Osteoblast (primary cell): ENCODE measurements at regions not wholly inside any gene's neighbourhood (a gene's known extent, or its start where the extent isn't known, plus 50 kb on each side); places are given as distances from the start of the nearest gene placed in this dataset.

Source experiments
- DNase-seq: peaks from one replicate; pipeline ENCODE4 v3.0.0; 2011; ENCODE audit warnings: low spot score, mixed read lengths; ENCODE audit not compliant: insufficient read length; ENCODE audit errors: missing footprints
- H2AFZ ChIP-seq: 2 replicates; pipeline ENCODE4 v1.6.0; 2011; ENCODE audit warnings: mild to moderate bottlenecking, low read length
- H3K27ac ChIP-seq: 2 replicates; pipeline ENCODE4 v1.5.1; 2011; ENCODE audit warnings: mild to moderate bottlenecking, low read depth, low read length, moderate library complexity
- H3K27me3 ChIP-seq: 2 replicates; pipeline ENCODE4 v1.6.0; 2012; ENCODE audit warnings: mild to moderate bottlenecking, control low read depth, inconsistent platforms, low read length, moderate library complexity; ENCODE audit not compliant: insufficient read depth
- H3K36me3 ChIP-seq: 2 replicates; pipeline ENCODE4 v1.5.1; 2011; ENCODE audit warnings: mild to moderate bottlenecking, low read length, control low read depth, moderate library complexity; ENCODE audit not compliant: insufficient read depth
- H3K4me1 ChIP-seq: 2 replicates; pipeline ENCODE4 v1.5.1; 2011; ENCODE audit warnings: mild to moderate bottlenecking, low read length, control low read depth, moderate library complexity; ENCODE audit not compliant: insufficient read depth
- H3K4me2 ChIP-seq: 2 replicates; pipeline ENCODE4 v1.6.0; 2011; ENCODE audit warnings: mild to moderate bottlenecking, low read length; ENCODE audit not compliant: insufficient read depth
- H3K4me3 ChIP-seq: fragments of 200-600 bp; sonication (generic); 3 replicates; pipeline ENCODE4 v1.5.1; 2012; ENCODE audit warnings: mild to moderate bottlenecking, low read length, inconsistent platforms; ENCODE audit not compliant: insufficient read depth
- H3K79me2 ChIP-seq: 2 replicates; pipeline ENCODE4 v1.6.0; 2012; ENCODE audit warnings: mild to moderate bottlenecking, low read length, control low read depth, inconsistent platforms; ENCODE audit not compliant: insufficient read depth
- H3K9me3 ChIP-seq: 2 replicates; pipeline ENCODE4 v1.5.1; 2011; ENCODE audit warnings: low read depth, low read length, control low read depth
- H4K20me1 ChIP-seq: 2 replicates; pipeline ENCODE4 v1.6.0; 2012; ENCODE audit warnings: mild to moderate bottlenecking, low read length, control low read depth; ENCODE audit not compliant: insufficient read depth
- CTCF ChIP-seq: IDR thresholded peaks from 2 replicates; pipeline ENCODE4 v1.5.1; 2011; ENCODE audit warnings: mild to moderate bottlenecking, low read depth, low read length, moderate library complexity; ENCODE audit errors: extremely low read depth

- Histone ChIP-seq H3K4me2 (no peak overlapping the region), H3K36me3 (no peaks in the 10 kb centered on the region), H4K20me1 (no peaks in the 10 kb centered on the region), H3K27me3 (no peaks in the 10 kb centered on the region), H3K4me3 (no peak overlapping the region), H2AFZ (no peak overlapping the region), H3K79me2 (no peaks in the 10 kb centered on the region), H3K27ac (no peak overlapping the region), H3K4me1 (no peaks in the 10 kb centered on the region), H3K9me3 (no peaks in the 10 kb centered on the region)
- no peak for DNase-seq
- TF ChIP-seq CTCF = no peak
Measured at GRCh38 chr6:21444711-21445260, 148.8 kb upstream of the SOX4 start.

GRCh38 chr6:21447987-21448386 lies 145.6 kb upstream of the SOX4 start:
- Histone ChIP-seq H3K4me2 (no peak overlapping the region), H3K4me1 (no peaks in the 10 kb centered on the region), H3K9me3 (no peaks in the 10 kb centered on the region), H3K27me3 (no peaks in the 10 kb centered on the region), H2AFZ (no peak overlapping the region), H4K20me1 (no peaks in the 10 kb centered on the region), H3K36me3 (no peaks in the 10 kb centered on the region), H3K4me3 (no peak overlapping the region), H3K27ac (no peak overlapping the region), H3K79me2 (no peaks in the 10 kb centered on the region)
- DNase-seq = no peak
- no peak for TF ChIP-seq CTCF

- H2AFZ ChIP-seq = no peak overlapping the region
- no peak for DNase-seq
- H3K9me3 ChIP-seq = no peaks in the 10 kb centered on the region
- TF ChIP-seq CTCF = no peak
- H3K79me2 ChIP-seq = no peaks in the 10 kb centered on the region
- H3K36me3 ChIP-seq = no peaks in the 10 kb centered on the region
- H3K4me1 ChIP-seq = no peaks in the 10 kb centered on the region
- H3K4me2 ChIP-seq = no peak overlapping the region
- H3K27ac ChIP-seq = no peak overlapping the region
- H3K4me3 ChIP-seq = no peak overlapping the region
- no peaks in the 10 kb centered on the region for H4K20me1 ChIP-seq
- H3K27me3 ChIP-seq = no peaks in the 10 kb centered on the region
Measured at GRCh38 chr6:21448485-21449109, 145.0 kb upstream of the SOX4 start.

GRCh38 chr6:21450149-21450548 lies 143.4 kb upstream of the SOX4 start:
- H3K27me3 ChIP-seq = no peaks in the 10 kb centered on the region
- no peak overlapping the region for H3K4me2 ChIP-seq
- TF ChIP-seq CTCF = no peak
- no peak overlapping the region for H3K27ac ChIP-seq
- H3K4me3 ChIP-seq = no peak overlapping the region
- no peaks in the 10 kb centered on the region for H3K9me3 ChIP-seq
- no peaks in the 10 kb centered on the region for H3K36me3 ChIP-seq
- no peak overlapping the region for H2AFZ ChIP-seq
- no peak for DNase-seq
- H4K20me1 ChIP-seq = no peaks in the 10 kb centered on the region
- H3K4me1 ChIP-seq = no peaks in the 10 kb centered on the region
- H3K79me2 ChIP-seq = no peaks in the 10 kb centered on the region
